HG03521 (cell line): ENCODE measurements at regions not wholly inside any gene's neighbourhood (a gene's known extent, or its start where the extent isn't known, plus 50 kb on each side); places are given as distances from the start of the nearest gene placed in this dataset.

ENCODE experiments used
- ATAC-seq: cut with Tn5 transposase; IDR thresholded peaks from one replicate; pipeline ENCODE4 v1.9.1; 2021; ENCODE audit warnings: mild to moderate bottlenecking, moderate library complexity; ENCODE audit not compliant: unreplicated experiment

DNA sequence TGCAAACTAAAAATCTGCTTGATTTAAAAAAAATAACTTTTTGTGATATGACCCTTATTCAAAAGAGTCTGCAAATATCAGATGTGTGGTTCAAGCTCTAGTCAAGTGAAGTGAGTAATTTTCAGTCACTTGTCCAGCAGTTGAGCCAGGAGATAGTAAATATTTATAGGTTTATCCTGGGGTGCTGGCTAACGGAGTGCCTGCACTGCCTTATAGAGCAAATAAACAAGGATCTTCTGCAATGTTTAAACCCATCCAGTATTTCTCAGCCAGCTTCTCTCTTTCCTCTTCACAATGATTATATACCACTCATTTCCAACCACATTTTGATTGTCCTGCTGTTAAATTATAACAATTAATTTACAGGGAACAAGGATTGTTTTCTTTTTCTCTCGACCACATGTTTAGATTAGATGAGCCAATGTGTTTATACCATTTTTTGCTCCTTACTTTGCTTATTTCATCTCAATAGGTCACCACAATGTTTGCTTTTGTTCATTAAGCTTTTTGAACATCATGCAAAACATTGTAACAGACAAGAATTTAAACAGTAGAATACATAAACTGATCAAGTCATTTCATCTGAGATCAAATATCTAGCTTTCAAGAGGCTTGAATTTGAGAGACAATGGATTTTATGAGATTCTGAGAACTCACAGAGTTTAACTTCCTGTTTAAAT, 60.3 kb upstream of the GREM2 start:
- ATAC-seq = no peak

DNA sequence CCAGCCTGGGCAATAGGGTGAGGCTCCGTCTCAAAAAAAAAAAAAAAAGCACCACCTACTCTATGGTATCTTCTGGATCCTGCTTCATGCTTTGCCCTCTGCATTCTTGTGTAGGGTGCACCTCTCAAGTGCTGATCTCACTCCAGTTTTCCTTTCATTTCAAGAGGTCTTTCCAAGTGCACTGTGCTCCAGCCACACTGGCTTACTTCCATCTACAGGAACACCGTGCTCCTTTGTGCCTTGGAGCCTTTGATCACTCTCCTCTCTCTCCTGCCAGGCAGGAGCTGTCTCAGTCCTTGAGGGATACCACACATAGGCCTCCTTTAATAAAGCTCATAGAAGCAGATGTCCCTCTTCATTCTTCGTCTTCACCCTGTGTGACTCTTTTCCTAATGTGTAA, 55.4 kb upstream of the GREM2 start:
- ATAC-seq = no peak

DNA sequence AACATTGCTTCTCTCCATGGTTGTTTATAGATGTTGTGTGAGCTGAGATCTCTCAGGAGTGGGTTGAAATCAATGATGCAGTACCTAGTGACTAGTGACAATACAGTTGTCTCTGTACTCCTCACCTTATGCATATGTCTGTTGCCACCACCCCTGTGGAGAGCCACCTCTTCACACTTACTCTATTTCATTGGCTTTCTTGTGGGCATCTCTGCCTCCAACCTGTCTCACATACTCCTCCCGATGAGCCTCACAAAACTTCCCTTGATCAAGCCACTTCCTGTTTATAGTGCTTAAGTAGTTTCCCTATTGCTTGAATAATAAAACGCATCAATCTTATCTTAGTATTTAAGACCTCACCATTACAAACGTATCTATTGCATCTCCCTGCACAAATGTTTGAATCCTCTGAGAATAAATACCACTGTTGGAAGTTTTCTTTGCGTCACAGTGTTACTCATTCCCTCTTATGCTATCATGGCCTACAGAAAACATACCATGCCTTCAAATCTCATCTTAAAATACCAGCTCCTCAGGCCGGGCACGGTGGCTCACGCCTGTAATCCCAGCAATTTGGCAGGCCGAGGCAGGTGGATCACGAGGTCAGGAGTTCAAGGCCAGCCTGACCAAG, 54.7 kb upstream of the GREM2 start:
- ATAC-seq = no peak

DNA sequence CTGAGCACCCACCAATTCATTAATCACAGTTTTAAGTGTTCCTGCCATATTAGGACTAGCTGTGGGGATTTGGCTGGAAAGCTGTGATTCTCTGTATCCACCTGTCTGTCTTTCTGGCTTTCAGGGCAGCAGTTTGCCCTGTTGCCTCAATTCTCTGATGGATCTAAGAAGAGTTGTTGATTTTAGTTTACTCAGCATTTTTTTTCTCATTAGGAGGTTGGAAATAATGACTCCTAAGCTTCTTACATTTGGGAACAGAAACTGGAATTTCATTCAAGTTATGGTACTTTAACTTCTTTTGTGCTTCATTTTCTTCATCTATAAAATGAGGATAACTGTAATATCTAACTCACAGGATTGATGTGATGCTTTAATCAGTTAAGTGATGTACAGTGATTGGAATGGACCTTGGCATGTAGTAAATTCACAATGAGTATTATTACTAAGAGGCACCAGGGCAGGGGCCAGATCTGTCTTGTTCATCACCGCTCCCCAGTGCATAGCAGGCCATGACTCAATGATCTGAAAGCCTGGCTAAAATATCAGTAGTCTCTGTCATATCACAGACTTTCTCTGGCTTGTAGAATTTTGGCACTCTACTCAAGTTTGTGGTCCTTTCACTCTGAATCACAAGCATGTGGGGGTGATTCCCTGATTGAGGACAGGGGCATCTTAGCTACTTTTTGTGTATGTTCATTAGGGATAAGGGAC, 51.4 kb upstream of the GREM2 start:
- ATAC-seq = no peak
